ENCODE measurements at regions not wholly inside any gene's neighbourhood (a gene's known extent, or its start where the extent isn't known, plus 50 kb on each side); places are given as distances from the start of the nearest gene placed in this dataset.

GRCh38 chr4:171353535-171353934 is 459.7 kb upstream of the GALNTL6 start:
- TF ChIP-seq CTCF (IDR thresholded peaks at IDR 0.05) (no peak), POLR2AphosphoS5 (IDR thresholded peaks at IDR 0.05; ENCODE audit: insufficient read depth in 1 of 2, low read depth in 1 of 2) (no peak), POLR2A (IDR thresholded peaks at IDR 0.05) (no peak)
